GM12865 (cell line): ENCODE measurements at regions not wholly inside any gene's neighbourhood (a gene's known extent, or its start where the extent isn't known, plus 50 kb on each side); places are given as distances from the start of the nearest gene placed in this dataset.

ENCODE experiments used
- DNase-seq: peaks from one replicate; pipeline ENCODE4 v3.0.0; 2010; ENCODE audit warnings: low read depth
- H3K4me3 ChIP-seq: 2 replicates; pipeline ENCODE4 v1.5.1; 2011; ENCODE audit warnings: mild to moderate bottlenecking, low read depth, low read length, control low read depth
- TF ChIP-seq, protein P1 (sequence below): IDR thresholded peaks from 2 replicates; pipeline ENCODE4 v1.5.1; 2011; ENCODE audit warnings: low read length, control low read depth, low read depth, inconsistent platforms; ENCODE audit not compliant: insufficient read depth; ENCODE audit errors: missing control alignments

DNA sequence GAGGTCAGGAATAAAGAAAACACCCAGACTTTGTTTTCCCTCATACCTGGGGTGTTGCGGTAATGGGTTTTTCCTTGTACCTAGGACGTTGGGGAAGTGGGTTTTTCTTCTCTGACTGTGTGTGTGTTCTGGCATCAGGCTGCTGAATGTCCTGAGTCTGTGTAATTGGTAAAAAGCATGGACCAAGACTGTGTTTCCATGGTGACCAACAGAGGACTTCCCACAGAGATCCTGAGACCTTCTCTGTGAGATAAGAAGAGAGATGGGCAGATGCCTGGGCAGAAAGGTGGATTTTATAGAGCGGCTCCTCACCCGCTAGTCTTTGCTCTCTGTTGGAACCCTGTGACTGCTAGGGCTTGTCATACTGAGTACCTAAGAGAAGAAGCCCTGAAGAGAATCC, 135.4 kb upstream of the GGTLC1 start:
- no peak overlapping the region for H3K4me3 ChIP-seq
- DNase-seq: no peak
- TF ChIP-seq, protein P1, sequence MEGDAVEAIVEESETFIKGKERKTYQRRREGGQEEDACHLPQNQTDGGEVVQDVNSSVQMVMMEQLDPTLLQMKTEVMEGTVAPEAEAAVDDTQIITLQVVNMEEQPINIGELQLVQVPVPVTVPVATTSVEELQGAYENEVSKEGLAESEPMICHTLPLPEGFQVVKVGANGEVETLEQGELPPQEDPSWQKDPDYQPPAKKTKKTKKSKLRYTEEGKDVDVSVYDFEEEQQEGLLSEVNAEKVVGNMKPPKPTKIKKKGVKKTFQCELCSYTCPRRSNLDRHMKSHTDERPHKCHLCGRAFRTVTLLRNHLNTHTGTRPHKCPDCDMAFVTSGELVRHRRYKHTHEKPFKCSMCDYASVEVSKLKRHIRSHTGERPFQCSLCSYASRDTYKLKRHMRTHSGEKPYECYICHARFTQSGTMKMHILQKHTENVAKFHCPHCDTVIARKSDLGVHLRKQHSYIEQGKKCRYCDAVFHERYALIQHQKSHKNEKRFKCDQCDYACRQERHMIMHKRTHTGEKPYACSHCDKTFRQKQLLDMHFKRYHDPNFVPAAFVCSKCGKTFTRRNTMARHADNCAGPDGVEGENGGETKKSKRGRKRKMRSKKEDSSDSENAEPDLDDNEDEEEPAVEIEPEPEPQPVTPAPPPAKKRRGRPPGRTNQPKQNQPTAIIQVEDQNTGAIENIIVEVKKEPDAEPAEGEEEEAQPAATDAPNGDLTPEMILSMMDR: no peak

DNA sequence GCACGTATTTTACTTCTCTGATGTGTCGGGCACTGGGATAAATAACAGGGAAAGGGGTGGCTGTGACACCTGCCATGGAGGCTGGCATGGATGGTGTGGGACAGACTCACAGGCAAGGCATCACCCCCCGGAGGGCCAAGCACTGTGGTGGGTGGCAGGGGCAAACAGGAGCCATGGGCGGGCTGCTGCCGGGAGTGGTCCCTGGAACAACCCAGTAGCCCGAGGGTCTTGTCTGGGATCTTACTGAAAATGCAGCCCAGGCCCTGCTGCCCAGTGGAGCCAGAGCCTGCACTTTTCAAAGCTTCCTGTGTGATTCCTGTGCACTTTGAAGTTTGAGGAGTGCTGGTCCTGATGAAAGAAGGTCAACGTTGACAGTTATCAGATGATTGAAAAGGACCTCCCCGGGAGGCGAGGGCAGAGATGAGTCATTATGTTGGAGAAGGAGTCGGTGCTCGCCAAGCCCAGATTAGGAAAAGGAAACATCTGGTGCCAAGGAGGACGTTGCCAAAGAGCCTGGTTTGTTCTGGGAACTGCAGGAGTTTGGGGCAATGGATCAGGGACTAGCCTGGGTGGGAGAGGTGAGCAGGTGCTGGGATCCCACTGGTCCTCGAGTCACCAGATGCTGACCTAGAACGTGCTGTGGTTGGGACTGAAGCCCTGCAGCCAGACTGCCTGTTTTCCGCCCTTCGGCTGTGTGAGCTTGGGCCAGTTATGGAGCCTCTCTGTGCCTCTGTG, 130.0 kb upstream of the GGTLC1 start:
- no peak for DNase-seq
- no peak overlapping the region for H3K4me3 ChIP-seq
- TF ChIP-seq, protein P1: no peak

DNA sequence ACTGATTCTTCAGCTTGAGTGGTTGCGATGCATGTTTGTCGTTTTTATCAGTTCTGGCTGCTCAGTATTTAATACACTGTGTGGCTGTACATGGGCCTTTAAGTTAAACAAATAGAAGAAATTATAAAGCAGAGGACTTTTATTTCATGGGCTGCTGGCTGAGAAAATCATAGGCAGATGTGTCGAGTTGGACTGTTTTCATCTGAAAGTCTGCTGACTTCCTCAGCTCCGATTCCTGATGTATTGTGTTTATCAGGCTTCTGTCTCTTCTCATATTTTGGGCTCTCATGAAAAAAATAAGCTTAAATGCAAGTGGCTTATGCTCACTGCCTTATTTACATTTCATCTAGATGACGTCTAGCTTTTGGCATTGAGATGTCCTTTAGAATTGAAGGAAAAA, 129.5 kb upstream of the GGTLC1 start:
- TF ChIP-seq, protein P1: no peak
- H3K4me3 ChIP-seq: no peak overlapping the region
- DNase-seq: no peak

DNA sequence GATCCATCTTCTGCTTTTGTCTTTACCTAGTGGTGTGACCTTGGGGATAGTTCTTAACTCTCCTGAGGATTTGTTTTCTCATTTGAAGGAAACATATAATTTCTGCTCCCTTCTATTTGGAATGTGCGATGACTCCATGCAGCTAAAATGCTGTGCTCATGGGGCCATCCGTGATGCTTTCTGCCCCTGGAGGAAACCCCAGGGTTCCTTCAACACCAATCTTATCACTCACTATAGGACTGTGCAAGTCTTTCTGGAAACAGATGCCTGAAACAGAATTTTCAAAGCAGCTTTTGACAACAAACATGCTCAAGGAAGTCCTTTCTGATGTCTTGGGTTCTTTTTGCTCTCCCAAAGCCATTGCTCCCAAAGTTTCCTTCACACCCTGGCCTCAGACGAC, 128.8 kb upstream of the GGTLC1 start:
- H3K4me3 ChIP-seq: no peak overlapping the region
- TF ChIP-seq, protein P1: no peak
- no peak for DNase-seq

DNA sequence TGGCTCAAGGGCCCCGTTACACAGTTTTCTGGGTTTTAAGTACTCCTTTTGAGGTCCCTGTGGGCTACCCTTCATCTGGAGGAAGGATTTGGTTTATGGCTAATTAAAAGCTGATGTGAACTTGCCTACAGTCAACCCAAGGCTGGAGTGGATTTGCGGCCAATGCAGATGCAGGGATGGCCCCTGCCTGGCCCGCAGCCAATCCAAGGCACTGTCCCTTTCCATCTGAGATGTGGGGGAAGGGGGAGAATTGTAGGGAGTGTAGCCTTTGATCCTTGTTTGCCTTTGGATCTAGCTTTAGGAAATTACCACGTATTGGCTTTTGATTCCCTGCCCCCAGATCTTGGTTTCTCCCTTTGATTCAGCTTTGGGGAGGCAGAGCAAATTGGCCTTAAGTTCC, 128.0 kb upstream of the GGTLC1 start:
- TF ChIP-seq, protein P1: no peak
- no peak for DNase-seq
- H3K4me3 ChIP-seq: no peak overlapping the region

DNA sequence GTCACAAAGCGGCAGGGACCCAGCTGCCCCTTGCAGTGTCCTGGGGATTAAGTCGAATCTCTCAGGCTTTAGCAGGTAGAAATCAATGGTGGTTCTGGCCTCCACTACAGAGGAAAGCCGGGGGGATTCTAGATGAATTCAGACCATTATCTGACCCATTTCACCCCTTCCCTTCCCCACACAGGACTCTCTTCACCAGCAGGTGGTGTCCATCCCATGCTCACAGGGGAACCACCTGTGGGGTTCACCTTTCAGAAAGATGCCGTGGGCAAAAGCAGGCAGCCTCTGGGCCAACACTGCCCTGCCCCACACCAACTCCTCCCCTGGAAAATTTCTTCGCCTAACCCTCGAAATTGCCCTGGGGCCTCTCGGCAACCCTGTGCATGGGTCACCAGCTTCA, 123.8 kb upstream of the GGTLC1 start:
- TF ChIP-seq, protein P1: no peak
- DNase-seq: no peak
- no peak overlapping the region for H3K4me3 ChIP-seq

DNA sequence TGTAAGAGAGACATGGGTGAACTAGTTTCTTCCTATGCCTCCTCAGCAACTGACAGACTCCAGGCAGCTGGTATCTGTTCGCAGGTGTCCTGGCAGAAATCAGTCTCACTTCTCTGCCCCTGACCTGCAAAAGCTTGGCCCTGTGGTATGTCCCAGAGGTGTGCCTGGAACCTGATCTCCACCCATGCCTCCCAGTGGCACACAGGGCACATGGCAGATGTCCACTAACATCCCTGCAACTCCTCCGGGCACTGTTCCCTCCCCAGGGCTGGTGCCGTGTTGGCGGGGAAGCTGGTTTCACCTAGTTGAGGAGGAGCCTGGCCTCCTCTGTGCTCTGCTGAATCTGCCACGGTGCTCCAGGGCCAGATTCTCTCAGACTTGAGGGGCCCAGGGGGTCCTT, 123.3 kb upstream of the GGTLC1 start:
- DNase-seq: no peak
- H3K4me3 ChIP-seq: no peak overlapping the region
- TF ChIP-seq, protein P1: no peak
